NCI-H1417 treated with DMSO at 0.1 percent for 48 hours (cell line): ENCODE measurements at regions not wholly inside any gene's neighbourhood (a gene's known extent, or its start where the extent isn't known, plus 50 kb on each side); places are given as distances from the start of the nearest gene placed in this dataset.

Source experiments
- DNase-seq: peaks from one replicate; lab custom pipeline; 2025; lab: John Stamatoyannopoulos, UW

- no peak for DNase-seq
Measured at GRCh38 chr11:116217006-116217405, 555.8 kb downstream of the BUD13 start.

- no peak for DNase-seq
Measured at GRCh38 chr11:116215471-116216113, 557.2 kb downstream of the BUD13 start.

GRCh38 chr11:116211147-116211546 lies 561.6 kb downstream of the BUD13 start:
- no peak for DNase-seq

- no peak for DNase-seq
Measured at GRCh38 chr11:116210663-116211062, 562.1 kb downstream of the BUD13 start.

GRCh38 chr11:116209255-116209654 lies 563.5 kb downstream of the BUD13 start:
- DNase-seq: no peak

- DNase-seq: peak; percentile 12
Measured at GRCh38 chr11:116207421-116208141, 565.2 kb downstream of the BUD13 start.

GRCh38 chr11:116207019-116207418 lies 565.8 kb downstream of the BUD13 start:
- DNase-seq: no peak

- no peak for DNase-seq
Measured at GRCh38 chr11:116202922-116203321, 569.9 kb downstream of the BUD13 start.

- DNase-seq: no peak
Measured at GRCh38 chr11:116200564-116200963, 572.2 kb downstream of the BUD13 start.

- peak; percentile 45 for DNase-seq
Measured at GRCh38 chr11:116199182-116199581, 573.6 kb downstream of the BUD13 start.

GRCh38 chr11:116194156-116194904 lies 578.5 kb downstream of the BUD13 start:
- DNase-seq: no peak

GRCh38 chr11:116193321-116194131 lies 579.3 kb downstream of the BUD13 start:
- DNase-seq: peak; percentile 41

- no peak for DNase-seq
Measured at GRCh38 chr11:116192509-116193210, 580.1 kb downstream of the BUD13 start.

GRCh38 chr11:116190861-116191260 lies 581.9 kb downstream of the BUD13 start:
- DNase-seq: no peak

GRCh38 chr11:116189408-116190170 lies 583.2 kb downstream of the BUD13 start:
- no peak for DNase-seq

GRCh38 chr11:116188350-116188749 lies 584.4 kb downstream of the BUD13 start:
- no peak for DNase-seq

GRCh38 chr11:116187026-116187425 lies 585.8 kb downstream of the BUD13 start:
- DNase-seq: no peak

- DNase-seq: no peak
Measured at GRCh38 chr11:116185551-116185950, 587.2 kb downstream of the BUD13 start.

- no peak for DNase-seq
Measured at GRCh38 chr11:116184763-116185162, 588.0 kb downstream of the BUD13 start.

- DNase-seq: no peak
Measured at GRCh38 chr11:116182356-116182966, 590.3 kb downstream of the BUD13 start.
